GM18498 (cell line): ENCODE measurements at regions not wholly inside any gene's neighbourhood (a gene's known extent, or its start where the extent isn't known, plus 50 kb on each side); places are given as distances from the start of the nearest gene placed in this dataset.
"Not testable (repeated sequence)": the region's sequence is repeated elsewhere in the genome, so short reads cannot be mapped to it uniquely, and the experiment has no call there.

Experiments used
- ATAC-seq: cut with Tn5 transposase; IDR thresholded peaks from one replicate; pipeline ENCODE4 v1.9.1; 2021; ENCODE audit warnings: mild to moderate bottlenecking, moderate library complexity; ENCODE audit not compliant: unreplicated experiment

DNA sequence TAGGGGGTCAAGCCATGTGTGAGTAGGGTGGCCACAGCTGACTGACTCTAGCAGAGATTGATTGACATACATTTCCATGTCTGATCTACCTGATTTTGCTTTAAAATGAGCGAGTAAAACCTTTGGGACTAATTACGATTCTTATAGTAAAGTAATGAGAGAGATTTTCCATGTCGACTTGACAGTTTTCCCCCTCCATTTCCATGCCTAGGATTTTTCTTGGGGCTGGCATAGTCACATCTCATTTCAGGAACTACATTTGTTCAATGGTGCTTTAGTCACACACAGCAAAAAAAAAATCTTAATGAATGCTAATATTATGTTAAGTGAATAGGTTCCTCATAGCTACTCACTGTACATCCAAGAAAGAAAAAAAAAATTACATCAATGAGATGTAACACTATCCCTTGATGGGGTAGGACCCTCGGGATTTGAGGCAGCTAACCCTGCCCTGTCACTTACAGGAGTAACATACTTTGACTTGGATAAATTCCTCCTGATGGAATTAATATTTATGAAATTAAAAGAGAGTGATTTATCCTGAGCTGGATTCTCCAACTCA, 690.9 kb downstream of the TDRD15 start:
- ATAC-seq, result no peak

DNA sequence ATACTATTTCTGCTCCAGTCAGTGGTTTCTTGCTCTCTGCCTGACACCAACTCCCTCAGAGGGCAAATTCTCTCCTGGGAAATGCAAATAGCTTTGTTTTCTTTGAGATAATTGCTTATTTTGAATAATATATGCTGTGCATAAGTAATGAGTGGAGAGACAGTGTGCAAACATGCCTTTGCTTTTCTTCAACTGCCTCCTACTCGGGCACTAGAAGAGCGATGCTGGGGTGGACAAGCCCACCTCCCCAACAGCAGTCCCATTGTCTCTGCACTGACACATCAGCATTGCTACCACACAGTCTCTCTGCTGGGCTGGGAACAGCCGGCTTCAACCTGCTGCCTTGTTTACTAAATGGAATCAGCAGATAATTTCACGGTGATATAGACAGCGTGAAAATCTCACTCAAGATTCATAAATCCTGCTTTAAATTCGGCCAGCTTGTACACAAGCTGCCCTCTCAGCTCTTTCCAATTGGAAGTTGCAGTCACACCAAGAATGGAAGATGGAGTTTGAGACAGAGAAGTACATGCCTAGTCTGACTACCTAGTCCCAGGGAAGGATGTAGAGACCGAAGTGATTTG, 694.5 kb downstream of the TDRD15 start:
- ATAC-seq, result no peak

DNA sequence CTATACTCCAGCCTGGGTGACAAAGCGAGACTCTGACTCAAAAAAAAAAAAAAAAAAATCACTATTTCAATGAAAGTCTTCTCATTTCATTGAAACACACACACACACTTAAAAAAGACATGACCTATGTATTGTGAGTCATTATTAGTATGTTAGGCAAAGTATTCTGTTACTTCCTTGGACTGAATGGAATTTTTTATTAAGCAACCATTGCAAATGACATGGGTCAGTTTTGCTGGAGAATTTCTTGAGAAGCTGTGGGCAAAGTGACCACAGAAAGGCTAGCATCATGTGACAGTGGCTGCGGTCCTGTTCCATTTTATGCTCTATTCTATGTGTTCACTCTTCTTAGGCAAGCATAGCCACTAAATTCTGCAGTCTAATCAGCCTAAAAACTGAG, 695.7 kb downstream of the TDRD15 start:
- no peak for ATAC-seq

DNA sequence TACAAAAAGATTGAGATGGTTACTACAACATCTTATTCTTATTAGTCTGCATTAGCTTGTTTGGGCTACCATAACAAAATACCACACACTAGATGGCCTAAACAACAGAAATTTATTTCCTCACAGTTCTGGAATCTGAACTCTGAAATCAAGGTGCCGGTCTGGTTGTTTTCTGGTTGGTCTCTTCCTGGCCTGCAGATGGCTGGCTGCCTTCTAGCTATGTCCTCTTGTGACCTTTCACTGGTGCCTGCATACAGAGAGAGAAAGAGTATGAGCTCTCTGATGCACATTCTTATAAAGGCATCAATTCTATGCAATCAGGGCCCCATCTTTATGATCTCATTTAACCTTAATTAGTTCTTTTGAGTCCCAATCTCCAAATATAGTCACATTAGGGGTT, 696.5 kb downstream of the TDRD15 start:
- no peak for ATAC-seq

DNA sequence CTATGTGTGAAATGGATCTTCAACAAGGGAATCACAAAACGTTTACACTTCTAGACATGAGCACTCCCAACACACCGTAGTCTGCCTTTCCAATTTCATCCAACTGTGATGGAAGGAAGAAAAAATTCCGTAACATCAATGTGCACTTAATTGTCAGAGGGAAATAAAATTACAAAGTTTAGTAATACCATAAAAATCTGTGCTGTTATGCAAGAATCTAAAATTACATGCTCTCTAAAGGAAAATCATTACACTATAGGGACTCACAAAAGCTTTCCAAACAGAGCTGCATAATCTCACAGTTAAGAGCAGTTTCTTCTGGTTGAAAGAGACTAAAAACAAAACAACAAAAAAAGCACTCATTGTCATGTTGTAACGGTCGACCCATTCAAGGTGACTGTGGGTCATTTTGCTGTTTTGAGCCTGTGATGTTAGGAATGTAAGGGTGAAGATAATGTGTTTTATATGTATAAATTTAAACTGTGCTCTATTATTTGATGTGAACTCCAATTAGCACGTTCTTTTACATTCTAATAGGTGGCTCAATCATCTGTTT, 698.0 kb downstream of the TDRD15 start:
- ATAC-seq, result no peak

DNA sequence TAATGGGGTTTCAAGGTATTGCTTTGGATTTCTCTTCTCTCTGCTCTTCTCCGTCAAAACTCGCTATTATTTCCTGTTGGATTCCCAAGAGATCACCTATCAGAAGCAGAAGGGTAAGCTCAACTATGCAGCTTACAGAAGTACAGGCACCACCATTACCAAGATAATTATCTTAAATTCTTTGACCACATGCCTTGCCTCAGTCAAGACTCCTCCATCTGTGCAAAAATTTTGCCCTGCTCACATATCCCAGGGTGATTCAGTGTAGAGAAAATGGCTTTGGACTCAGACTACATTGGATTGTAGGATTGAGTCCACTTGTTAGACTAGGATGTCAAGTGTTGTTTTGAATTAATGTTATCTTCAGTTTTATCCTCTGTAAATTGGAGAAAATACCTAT, 698.7 kb downstream of the TDRD15 start:
- ATAC-seq, result no peak

DNA sequence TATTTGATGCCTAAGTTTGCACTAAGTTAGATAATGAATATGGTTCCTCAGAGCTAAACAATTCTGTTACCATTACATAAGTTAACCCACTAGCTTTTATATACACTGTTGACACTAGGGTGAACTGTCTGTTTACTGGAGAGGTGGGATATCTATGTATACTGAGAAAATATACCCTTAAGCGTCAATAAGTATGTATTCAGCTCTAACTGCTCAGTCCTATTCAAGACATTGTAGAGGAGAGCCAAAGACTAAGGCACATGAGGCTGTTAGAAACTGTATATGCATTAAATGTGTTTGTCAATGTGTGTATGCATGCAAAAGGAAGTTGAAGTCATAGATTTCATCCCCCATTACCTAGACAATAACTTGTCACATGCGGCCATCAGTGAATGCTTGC, 710.0 kb downstream of the TDRD15 start:
- ATAC-seq, result no peak

DNA sequence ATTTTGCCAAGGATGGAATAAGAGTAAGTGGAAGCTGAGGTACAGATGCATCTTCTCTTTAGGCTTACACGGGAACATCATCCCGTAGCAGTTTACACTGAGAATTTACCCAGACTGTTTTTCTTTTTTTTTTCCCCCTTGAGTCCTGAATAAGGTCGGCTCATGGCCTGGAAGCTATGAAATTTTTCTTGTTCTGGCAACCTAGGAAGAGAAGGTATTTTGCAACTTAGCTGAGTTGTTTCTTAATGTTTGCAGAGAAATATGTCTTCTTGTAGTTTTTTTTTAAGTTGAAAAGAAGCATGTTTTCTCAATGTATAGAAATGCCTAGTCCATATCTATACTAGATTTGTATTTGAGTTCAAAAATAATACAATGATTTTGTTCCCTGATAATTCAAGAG, 712.5 kb downstream of the TDRD15 start:
- ATAC-seq, result no peak

DNA sequence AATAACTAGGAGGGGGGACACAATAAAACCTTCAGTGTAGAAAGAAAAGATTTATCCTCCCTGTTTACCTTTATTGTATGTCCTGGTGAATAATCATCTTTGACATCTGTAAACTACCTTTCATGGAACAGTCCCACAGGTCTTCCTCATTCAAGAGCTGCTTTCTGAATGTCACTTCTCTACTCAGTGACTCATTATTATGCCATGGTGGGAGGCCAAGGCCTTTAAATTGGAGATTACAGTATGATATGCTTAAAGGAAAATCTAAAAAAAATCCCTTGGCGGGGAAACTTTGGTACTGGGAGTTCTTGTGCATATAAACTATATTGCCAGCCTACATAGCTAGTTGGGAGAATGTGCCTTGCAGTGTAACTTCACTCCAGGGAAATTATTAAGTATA, 713.0 kb downstream of the TDRD15 start:
- no peak for ATAC-seq

DNA sequence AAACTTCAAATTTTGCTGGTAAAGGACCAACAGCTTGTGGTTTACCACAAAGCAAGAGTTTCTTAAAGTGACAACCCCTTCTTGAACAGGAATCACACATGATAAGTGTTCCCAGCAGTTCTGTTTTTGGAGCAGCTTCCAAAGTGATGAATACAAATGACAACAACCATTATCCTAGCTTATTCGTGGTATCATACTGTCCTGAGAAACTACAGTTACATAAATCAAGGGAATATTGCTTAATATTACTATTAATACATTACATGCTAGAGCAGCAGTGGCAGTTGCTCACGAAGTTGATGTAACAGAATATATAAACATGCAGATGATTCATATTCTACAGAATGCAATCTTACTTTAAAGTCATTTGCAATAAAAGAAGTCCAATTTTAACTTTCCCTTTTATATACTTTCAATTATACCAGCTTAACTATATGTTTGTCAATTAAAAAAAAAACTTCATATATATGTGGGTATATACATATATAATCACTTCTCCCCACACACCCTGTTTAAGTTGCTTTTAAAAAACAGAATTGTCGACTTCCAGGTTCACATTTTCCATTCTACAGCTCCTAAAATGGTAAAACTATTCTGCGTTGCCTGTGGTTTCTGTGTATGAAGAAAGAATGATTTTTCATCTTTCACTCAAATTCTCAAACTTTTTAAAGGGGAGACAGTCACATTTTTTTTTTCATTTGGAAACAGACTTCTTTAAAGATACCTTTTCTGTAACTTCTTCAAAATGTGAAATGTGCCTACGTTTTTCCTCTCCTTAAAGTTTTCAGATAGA, 713.6 kb downstream of the TDRD15 start:
- ATAC-seq, result no peak

DNA sequence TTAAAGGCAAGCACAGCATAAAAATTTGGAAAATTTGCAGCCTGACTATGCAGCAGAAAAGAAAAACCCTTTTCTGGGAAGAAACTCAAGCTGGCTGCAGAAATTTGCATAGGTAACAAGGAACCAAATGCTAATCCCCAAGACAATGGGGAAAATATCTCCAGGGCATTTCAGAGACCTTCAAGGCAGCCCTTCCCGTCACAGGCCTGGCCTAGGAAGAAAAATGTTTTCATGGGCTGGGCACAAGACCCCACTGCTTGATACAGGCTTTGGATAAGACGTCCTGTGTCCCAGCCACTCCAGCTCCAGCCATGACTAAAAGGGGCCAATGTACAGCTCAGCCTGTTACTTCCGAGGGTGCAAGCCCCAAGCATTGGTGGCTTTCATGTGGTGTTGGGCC, 717.6 kb downstream of the TDRD15 start:
- no peak for ATAC-seq

DNA sequence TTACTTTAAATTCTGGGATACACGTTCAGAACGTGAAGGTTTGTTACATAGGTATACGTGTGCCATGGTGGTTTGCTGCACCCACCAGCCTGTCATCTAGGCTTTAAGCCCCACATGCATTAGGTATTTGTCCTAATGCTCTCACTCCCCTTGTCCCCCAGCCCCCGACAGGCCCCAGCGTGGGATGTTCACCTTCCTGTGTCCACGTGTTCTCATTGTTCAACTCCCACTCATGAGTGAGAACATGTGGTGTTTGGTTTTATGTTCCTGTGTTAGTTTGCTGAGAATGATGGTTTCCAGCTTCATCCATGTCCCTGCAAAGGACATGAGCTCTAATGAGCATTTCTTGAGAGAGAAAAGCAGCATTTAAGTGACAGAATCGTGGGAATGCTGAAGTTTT, 726.6 kb downstream of the TDRD15 start:
- not testable (repeated sequence) for ATAC-seq

DNA sequence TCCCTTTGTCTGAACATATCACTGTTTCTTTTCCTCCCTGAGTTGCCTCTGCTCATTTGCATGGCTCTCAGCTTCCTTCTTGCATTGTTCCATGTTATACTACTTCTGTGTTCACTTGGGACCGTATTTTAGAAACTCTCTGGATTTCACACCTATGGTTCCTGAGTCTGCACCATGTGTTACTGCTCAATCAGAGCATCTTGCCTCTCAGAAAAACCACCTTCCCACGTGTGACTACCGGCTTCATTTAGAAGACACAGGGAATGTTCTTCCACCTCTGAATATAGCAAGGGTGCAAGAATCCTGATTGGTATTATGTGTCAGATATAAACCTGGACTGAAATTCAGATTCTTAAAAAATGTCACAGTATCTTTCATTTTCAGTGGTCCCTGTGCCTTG, 731.2 kb downstream of the TDRD15 start:
- ATAC-seq, result no peak

DNA sequence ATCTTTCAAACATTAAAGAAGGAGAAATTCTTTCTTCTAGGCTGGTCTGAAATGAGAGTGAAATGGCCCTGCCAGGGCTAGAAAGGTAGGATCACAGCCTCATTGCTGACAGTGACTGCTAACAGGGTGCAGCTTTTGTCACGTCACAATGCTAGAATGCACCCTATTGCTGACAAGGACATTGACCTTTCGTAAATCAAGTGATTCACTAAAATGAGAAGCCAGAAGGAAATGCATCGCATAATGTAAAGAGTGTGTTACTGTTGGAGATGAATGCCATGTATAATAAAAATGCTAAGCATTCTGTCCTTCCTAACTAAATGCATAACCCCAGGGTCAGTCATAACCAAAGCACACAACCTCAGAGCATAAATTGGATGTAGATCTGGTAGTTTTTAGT, 732.9 kb downstream of the TDRD15 start:
- ATAC-seq, result no peak

DNA sequence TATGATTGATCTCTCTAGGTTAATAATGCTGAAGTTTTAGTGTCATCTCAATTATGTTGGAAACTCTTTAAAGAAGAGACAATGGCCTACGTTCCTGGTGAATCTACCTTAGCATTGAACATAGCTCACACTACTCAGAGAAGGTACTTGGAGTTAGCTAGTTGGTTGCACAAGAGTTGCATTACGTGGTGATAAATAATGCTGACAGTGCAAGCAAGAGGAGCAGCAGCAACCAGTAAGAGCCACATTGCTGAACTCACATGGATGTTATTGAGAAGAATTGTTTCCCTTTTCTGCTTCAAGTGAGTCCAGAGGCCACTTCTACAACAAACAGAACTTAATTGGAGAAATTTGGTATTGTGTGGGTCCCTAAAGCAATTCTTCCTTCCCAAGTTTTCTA, 737.1 kb downstream of the TDRD15 start:
- ATAC-seq, result no peak

DNA sequence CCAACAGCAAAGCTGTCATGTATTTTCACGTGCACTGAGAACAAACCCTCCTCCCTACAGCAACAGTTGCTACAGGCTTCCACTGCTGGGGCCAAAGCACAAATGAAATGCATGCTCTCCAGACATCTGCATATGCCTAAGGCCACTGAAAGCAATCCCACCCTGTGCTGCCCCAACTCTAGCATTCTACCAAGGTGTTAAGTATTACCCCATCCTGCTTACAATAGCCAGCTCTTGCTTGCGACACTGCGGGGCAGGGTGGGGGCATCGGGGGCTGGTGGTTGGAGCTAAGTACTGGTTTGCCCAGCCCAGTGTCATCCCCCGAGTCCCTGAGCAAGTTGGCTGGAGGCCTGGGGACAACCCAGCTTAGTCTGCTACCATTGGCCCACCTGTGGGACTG, 742.5 kb downstream of the TDRD15 start:
- ATAC-seq, result no peak

DNA sequence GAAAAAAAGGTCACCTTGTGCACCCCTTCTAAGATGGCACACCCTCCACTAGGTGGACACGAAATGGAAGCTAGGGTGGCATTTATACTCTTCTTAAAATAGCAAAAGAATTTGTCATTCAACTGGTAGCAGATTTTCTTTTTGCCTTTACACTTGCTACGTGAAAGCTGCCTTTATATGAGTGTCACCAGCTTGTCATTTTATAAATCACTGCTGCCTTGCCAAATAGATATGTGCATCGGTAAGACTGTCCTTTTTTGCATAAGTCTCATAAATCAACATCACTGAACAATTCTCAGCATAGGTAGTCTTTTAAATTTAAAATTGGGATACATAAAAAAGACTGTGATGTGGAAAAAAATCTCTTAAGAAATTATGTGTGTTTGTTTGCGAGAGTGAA, 764.1 kb downstream of the TDRD15 start:
- no peak for ATAC-seq

DNA sequence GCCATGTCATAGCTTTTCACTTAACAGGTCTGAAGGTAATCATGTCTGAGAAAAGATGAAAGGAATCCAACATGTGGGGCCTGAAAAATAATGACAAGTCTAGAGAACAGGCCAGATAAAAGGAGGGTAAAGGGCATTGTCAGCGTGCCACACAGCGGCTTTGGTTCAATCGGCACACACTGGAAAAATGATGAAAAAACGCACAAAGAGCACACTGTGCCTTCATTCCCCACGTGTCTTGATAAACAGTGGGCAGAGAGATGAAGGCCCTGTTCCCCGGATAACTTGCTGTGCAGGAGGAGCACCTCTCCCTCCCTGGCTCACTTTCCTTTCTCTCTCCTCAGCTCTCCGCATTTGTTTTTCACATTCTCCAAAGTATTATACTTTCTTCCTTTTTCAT, 766.3 kb downstream of the TDRD15 start:
- no peak for ATAC-seq

DNA sequence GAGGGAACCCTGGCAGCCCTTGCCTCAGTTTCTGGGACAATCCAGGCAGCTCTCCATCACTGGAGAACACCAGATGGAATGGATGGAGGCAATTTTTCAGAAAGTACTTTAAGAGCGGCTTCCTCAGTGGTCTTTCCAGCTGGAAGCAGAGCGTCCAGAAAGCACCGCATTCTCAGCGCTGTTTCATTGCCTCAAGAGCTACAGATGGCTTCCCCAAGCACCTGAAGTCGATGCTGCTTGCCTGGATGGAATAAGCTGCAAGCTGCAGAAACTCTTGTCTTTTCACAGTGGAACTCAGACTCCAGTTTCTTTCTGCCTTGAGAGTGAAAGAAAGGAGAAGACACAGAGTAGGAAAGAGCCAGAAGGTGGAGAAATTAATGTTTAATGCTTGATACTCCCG, 766.9 kb downstream of the TDRD15 start:
- ATAC-seq, result no peak

DNA sequence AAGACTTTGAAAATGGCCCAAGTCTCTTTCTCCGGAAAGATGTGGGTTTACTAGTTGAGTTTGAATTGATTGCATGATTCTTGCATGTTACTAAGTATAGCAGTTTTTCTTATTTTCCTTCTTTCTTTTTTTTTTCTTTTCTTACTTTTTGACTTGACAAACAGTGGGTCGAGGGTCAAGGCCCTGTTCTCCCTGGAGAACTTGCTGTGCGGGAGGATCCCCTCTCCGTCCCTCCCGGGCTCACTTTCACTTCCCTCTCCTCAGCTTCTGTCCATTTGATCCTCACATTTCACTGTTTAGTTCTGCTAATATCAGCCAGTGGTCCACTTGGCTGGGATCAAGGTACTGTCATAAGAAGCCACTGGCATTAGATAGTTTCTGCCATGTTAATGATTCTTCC, 767.4 kb downstream of the TDRD15 start:
- ATAC-seq, result no peak

DNA sequence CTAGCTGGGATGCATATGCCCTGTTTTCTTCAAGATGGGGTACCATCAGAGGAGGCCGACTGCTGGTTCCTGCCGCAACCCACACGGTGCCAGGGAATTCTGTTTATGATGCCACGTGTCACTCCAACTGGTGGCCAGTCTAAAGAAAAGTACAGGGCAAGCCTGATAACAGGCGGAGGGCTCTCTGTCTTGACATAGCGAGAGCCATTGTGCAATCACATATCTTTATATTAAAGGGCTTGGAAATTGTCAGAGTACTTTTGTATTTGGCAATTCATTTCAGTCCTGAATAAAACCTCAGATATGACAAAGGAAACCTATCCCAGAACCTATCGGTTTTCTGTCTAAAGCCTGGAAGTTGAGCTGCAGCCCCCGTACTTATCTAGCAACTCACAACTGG, 768.4 kb downstream of the TDRD15 start:
- no peak for ATAC-seq

DNA sequence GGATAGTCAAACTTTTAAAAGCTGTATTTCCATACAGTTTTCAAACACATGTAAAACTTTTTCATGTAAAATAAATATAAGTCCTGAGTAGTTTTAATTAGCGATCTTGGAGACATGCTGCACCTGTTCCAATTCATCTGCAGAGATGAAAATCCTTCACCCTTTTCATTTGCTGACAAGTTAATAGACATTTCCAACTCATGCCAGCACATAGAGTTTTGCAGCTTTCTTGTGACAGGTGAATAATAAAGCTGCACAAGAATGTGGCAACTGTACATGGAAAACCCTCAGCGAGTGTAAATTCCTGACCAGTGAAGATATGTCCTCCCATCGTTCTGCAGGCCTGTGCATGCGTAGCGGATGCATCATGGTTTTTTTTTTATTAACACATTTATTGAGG, 771.4 kb downstream of the TDRD15 start:
- no peak for ATAC-seq
